ENCODE measurements at regions not wholly inside any gene's neighbourhood (a gene's known extent, or its start where the extent isn't known, plus 50 kb on each side); places are given as distances from the start of the nearest gene placed in this dataset.

DNA sequence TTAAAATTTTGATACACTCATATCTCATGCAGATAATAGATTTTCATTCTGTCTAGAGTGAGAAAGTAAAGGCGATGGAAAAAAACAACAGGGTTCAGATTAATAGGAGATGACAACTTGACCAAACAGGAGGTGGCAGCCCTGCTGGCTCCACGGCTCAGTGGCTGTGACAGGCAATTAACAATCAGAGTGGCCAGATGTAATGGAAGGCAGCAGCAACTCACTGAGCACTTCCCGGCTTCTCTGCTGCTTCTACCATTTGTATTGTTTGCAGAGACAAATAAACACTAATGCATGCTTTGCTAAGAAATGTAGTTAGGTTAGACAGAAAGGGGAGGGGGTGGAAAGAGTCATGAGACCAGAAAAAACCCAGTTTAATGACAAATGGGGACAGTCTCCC is 473.0 kb upstream of the SLC10A2 start:
- TF ChIP-seq CTCF (conservative IDR thresholded peaks at IDR 0.05; ENCODE audit: low read length) (no peak), EZH2phosphoT487 (IDR thresholded peaks at IDR 0.05; ENCODE audit: borderline replicate concordance, low read depth, low read length) (no peak)

Measured in OCI-LY7 (cell line).